CD8-positive, alpha-beta memory T cell (primary cell): ENCODE measurements at regions not wholly inside any gene's neighbourhood (a gene's known extent, or its start where the extent isn't known, plus 50 kb on each side); places are given as distances from the start of the nearest gene placed in this dataset.

Experiments used
- CTCF ChIA-PET: fragments of 350-600 bp; sonication (Branson Sonifier 250); formaldehyde crosslinking; loops from one replicate; lab custom pipeline; 2021; ENCODE audit warnings: antibody characterized with exemption; lab: Charles Lee
- POLR2A ChIA-PET: fragments of 350-600 bp; sonication (Branson Sonifier 250); formaldehyde crosslinking; loops from one replicate; lab custom pipeline; 2021; ENCODE audit warnings: antibody characterized with exemption; lab: Charles Lee
- DNase-seq, 5 donors: peaks; one replicate each; pipeline versions ENCODE4 v3.0.0 to v3.0.0-alpha.2; 2020 to 2022; ENCODE audit warnings: mixed read lengths in 1 of 5
- H3K27ac ChIP-seq: one replicate; pipeline ENCODE4 v1.7.0; 2013; ENCODE audit warnings: low read depth, mild to moderate bottlenecking, low read length, moderate library complexity
- H3K27me3 ChIP-seq: 2 replicates; pipeline ENCODE4 v1.7.0; 2013; ENCODE audit warnings: low read length, mild to moderate bottlenecking; ENCODE audit not compliant: insufficient read depth, poor library complexity, severe bottlenecking
- H3K36me3 ChIP-seq: 2 replicates; pipeline ENCODE4 v1.7.0; 2013; ENCODE audit warnings: mild to moderate bottlenecking, low read length, moderate library complexity; ENCODE audit not compliant: insufficient read depth
- H3K4me1 ChIP-seq: 2 replicates; pipeline ENCODE4 v1.7.0; 2013; ENCODE audit warnings: mild to moderate bottlenecking, low read length, moderate library complexity; ENCODE audit not compliant: insufficient read depth
- H3K4me3 ChIP-seq: 2 replicates; pipeline ENCODE4 v1.7.0; 2013; ENCODE audit warnings: mild to moderate bottlenecking, low read length
- H3K9me3 ChIP-seq: 2 replicates; pipeline ENCODE4 v1.7.0; 2013; ENCODE audit warnings: mild to moderate bottlenecking, low read length
- H3K27ac Mint-ChIP-seq, 8 donors: one replicate each; pipeline ENCODE4 v1.8.0; 2020 to 2021; ENCODE audit warnings: mixed read lengths in 8 of 8, mild to moderate bottlenecking in 6 of 8, inconsistent platforms in 3 of 8, moderate library complexity in 3 of 8
- H3K27me3 Mint-ChIP-seq, 2 donors: one replicate each; pipeline ENCODE4 v1.8.0; 2020 to 2021; ENCODE audit warnings: mixed read lengths in 2 of 2, mild to moderate bottlenecking in 1 of 2, moderate library complexity in 1 of 2
- H3K36me3 Mint-ChIP-seq, 3 donors: one replicate each; pipeline ENCODE4 v1.8.0; 2020 to 2021; ENCODE audit warnings: mixed read lengths in 3 of 3, inconsistent platforms in 1 of 3, mild to moderate bottlenecking in 1 of 3
- H3K4me1 Mint-ChIP-seq, 3 donors: one replicate each; pipeline ENCODE4 v1.8.0; 2020 to 2021; ENCODE audit warnings: mixed read lengths in 3 of 3, inconsistent platforms in 1 of 3, mild to moderate bottlenecking in 1 of 3
- H3K4me3 Mint-ChIP-seq, 7 donors: one replicate each; pipeline ENCODE4 v1.8.0; 2020 to 2021; ENCODE audit warnings: mixed read lengths in 7 of 7, mild to moderate bottlenecking in 6 of 7, moderate library complexity in 4 of 7, inconsistent platforms in 2 of 7
- H3K9me3 Mint-ChIP-seq, 5 donors: one replicate each; pipeline ENCODE4 v1.8.0; 2020 to 2022; ENCODE audit warnings: mixed read lengths in 5 of 5, mild to moderate bottlenecking in 3 of 5, moderate library complexity in 2 of 5, inconsistent platforms in 1 of 5

GRCh38 chr13:107563099-107563925, 652.0 kb downstream of the LIG4 start:
- Mint-ChIP-seq H3K9me3 (peaks cover 2 to 20% (median 7%) of the 10 kb centered on the region in 5 donors), H3K4me1 (no peaks in the 10 kb centered on the region), H3K4me3 (no peak overlapping the region), H3K27ac (no peak overlapping the region), H3K36me3 (no peaks in the 10 kb centered on the region), H3K27me3 (no peaks in the 10 kb centered on the region)
- Histone ChIP-seq H3K27ac (no peak overlapping the region), H3K27me3 (no peaks in the 10 kb centered on the region), H3K36me3 (no peaks in the 10 kb centered on the region), H3K4me3 (no peak overlapping the region), H3K4me1 (no peaks in the 10 kb centered on the region), H3K9me3 (peaks cover 3% of the 10 kb centered on the region)
- no peak for DNase-seq
- POLR2A ChIA-PET = no interaction called here
- CTCF ChIA-PET = no interaction called here

DNA sequence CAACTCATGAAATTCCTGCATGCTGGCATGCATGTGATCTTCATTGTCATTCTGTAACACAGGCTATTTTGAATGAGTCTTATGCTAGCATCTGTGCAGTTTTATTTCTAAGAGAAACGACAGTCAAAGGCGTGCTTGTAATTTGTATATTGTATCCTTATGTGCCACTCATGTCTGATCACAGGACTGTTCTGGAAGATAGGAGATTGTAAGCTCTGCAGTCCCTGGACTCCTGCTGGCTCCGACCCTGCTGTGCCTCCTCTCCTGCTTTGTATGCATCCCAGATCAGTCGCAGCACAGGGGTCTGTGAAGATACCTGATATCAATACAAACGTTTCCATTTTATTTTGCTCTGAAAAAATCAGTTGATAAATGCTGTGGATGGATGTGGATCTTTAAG, 653.1 kb downstream of the LIG4 start:
- no peaks in the 10 kb centered on the region for H3K36me3 Mint-ChIP-seq
- Histone ChIP-seq H3K9me3 (peaks cover 3% of the 10 kb centered on the region), H3K27ac (no peak overlapping the region), H3K4me1 (no peaks in the 10 kb centered on the region), H3K36me3 (no peaks in the 10 kb centered on the region), H3K27me3 (no peaks in the 10 kb centered on the region), H3K4me3 (no peak overlapping the region)
- ChIA-PET CTCF (no interaction called here), POLR2A (no interaction called here)
- no peak overlapping the region for H3K27ac Mint-ChIP-seq
- no peak overlapping the region for H3K4me3 Mint-ChIP-seq
- DNase-seq = no peak
- H3K9me3 Mint-ChIP-seq = peaks cover 2 to 18% (median 7%) of the 10 kb centered on the region in 5 donors
- no peaks in the 10 kb centered on the region for H3K4me1 Mint-ChIP-seq
- no peaks in the 10 kb centered on the region for H3K27me3 Mint-ChIP-seq

- no peak overlapping the region for H3K4me3 ChIP-seq
- no peaks in the 10 kb centered on the region for H3K9me3 ChIP-seq
- Mint-ChIP-seq H3K4me1 (no peaks in the 10 kb centered on the region), H3K27me3 (no peaks in the 10 kb centered on the region), H3K27ac (no peak overlapping the region), H3K9me3 (peaks cover 2 to 13% (median 6%) of the 10 kb centered on the region in 5 donors), H3K4me3 (no peak overlapping the region), H3K36me3 (no peaks in the 10 kb centered on the region)
- no peak for DNase-seq
- H3K36me3 ChIP-seq = no peaks in the 10 kb centered on the region
- CTCF ChIA-PET = no interaction called here
- POLR2A ChIA-PET = no interaction called here
- no peaks in the 10 kb centered on the region for H3K27me3 ChIP-seq
- H3K27ac ChIP-seq = no peak overlapping the region
- H3K4me1 ChIP-seq = no peaks in the 10 kb centered on the region
Observed at GRCh38 chr13:107554460-107554859, 660.9 kb downstream of the LIG4 start.

- H3K4me3 Mint-ChIP-seq = no peak overlapping the region
- no peaks in the 10 kb centered on the region for H3K36me3 Mint-ChIP-seq
- no peak overlapping the region for H3K27ac Mint-ChIP-seq
- no peak for DNase-seq
- no peak overlapping the region for H3K27ac ChIP-seq
- no peaks in the 10 kb centered on the region for H3K27me3 ChIP-seq
- no peaks in the 10 kb centered on the region for H3K4me1 Mint-ChIP-seq
- peaks cover 2 to 13% (median 8%) of the 10 kb centered on the region in 5 donors for H3K9me3 Mint-ChIP-seq
- no peak overlapping the region for H3K4me3 ChIP-seq
- ChIA-PET POLR2A (no interaction called here), CTCF (no interaction called here)
- H3K27me3 Mint-ChIP-seq = no peaks in the 10 kb centered on the region
- H3K9me3 ChIP-seq = no peaks in the 10 kb centered on the region
- H3K4me1 ChIP-seq = no peaks in the 10 kb centered on the region
- no peaks in the 10 kb centered on the region for H3K36me3 ChIP-seq
Observed at GRCh38 chr13:107553838-107554237, 661.5 kb downstream of the LIG4 start.

DNA sequence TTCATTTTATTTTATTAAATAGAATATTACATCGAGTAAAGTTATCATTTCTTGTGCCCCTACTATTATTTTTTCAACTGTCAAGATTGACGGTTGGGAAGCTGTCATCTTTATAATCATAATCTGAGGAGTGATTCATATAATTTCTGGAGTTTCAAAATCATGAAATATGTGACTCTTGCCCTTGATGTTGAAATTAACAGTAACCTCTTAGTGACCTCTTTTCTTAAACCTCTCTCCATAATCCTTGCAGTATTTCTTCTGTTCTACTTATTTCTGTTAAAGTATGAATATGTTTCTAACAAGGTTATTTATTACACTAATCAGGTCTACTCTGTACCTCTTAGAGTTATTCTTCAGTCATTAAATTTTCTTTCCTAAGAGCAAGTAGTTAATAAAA, 663.8 kb downstream of the LIG4 start:
- no peak for DNase-seq
- peaks cover 0 to 16% (median 6%) of the 10 kb centered on the region in 5 donors for H3K9me3 Mint-ChIP-seq
- no peaks in the 10 kb centered on the region for H3K4me1 Mint-ChIP-seq
- H3K36me3 Mint-ChIP-seq = no peaks in the 10 kb centered on the region
- no peaks in the 10 kb centered on the region for H3K27me3 ChIP-seq
- no peaks in the 10 kb centered on the region for H3K9me3 ChIP-seq
- H3K27me3 Mint-ChIP-seq = no peaks in the 10 kb centered on the region
- H3K4me3 ChIP-seq = no peak overlapping the region
- ChIA-PET CTCF (no interaction called here), POLR2A (no interaction called here)
- H3K36me3 ChIP-seq = no peaks in the 10 kb centered on the region
- no peak overlapping the region for H3K27ac ChIP-seq
- H3K4me1 ChIP-seq = no peaks in the 10 kb centered on the region
- no peak overlapping the region for H3K27ac Mint-ChIP-seq
- H3K4me3 Mint-ChIP-seq = no peak overlapping the region

GRCh38 chr13:107548338-107548737, 667.0 kb downstream of the LIG4 start:
- Histone ChIP-seq H3K27me3 (no peaks in the 10 kb centered on the region), H3K4me3 (no peak overlapping the region), H3K9me3 (no peaks in the 10 kb centered on the region), H3K4me1 (no peaks in the 10 kb centered on the region), H3K36me3 (no peaks in the 10 kb centered on the region), H3K27ac (no peak overlapping the region)
- Mint-ChIP-seq H3K27me3 (no peaks in the 10 kb centered on the region), H3K4me1 (no peaks in the 10 kb centered on the region), H3K9me3 (peaks cover 0 to 19% (median 4%) of the 10 kb centered on the region in 5 donors), H3K27ac (no peak overlapping the region), H3K4me3 (no peak overlapping the region), H3K36me3 (no peaks in the 10 kb centered on the region)
- ChIA-PET POLR2A (no interaction called here), CTCF (no interaction called here)
- no peak for DNase-seq

DNA sequence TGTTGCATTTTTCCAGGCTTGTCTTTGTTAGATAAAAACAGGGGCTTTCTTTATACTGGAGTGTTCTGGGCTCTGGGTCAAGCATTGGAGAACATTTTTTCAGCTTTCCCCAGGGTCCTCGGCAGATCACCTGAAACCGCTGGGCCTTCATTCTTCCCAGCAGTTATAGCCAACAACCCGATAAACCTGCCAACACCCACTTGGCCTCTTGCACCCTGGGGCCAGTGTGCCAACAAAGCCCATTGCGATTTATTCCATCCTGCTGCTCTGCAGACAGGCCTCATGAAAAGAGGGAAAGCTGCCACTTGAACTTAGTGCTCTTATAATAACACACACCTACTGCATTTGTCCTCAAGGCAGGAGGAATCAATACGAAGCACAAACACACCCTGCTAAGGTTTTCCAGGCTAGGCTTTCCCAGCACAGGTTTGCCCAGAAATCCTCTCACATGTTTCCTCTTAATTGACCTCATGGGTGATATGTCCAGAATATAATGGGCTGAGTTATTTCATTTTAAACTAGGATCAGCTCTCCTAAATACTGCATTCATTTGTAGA, 669.3 kb downstream of the LIG4 start:
- no peaks in the 10 kb centered on the region for H3K36me3 Mint-ChIP-seq
- Histone ChIP-seq H3K27ac (no peak overlapping the region), H3K36me3 (no peaks in the 10 kb centered on the region), H3K4me3 (no peak overlapping the region), H3K27me3 (no peaks in the 10 kb centered on the region), H3K4me1 (no peaks in the 10 kb centered on the region), H3K9me3 (no peaks in the 10 kb centered on the region)
- H3K9me3 Mint-ChIP-seq = peaks cover 2 to 16% (median 9%) of the 10 kb centered on the region in 5 donors
- ChIA-PET POLR2A (no interaction called here), CTCF (no interaction called here)
- no peaks in the 10 kb centered on the region for H3K4me1 Mint-ChIP-seq
- H3K27ac Mint-ChIP-seq = no peak overlapping the region
- H3K27me3 Mint-ChIP-seq = no peaks in the 10 kb centered on the region
- no peak overlapping the region for H3K4me3 Mint-ChIP-seq
- no peak for DNase-seq

GRCh38 chr13:107534548-107534947, 680.8 kb downstream of the LIG4 start:
- no peak overlapping the region for H3K27ac Mint-ChIP-seq
- ChIA-PET POLR2A (no interaction called here), CTCF (no interaction called here)
- H3K4me3 Mint-ChIP-seq = no peak overlapping the region
- no peaks in the 10 kb centered on the region for H3K4me1 ChIP-seq
- no peaks in the 10 kb centered on the region for H3K36me3 ChIP-seq
- peaks cover 2 to 14% (median 7%) of the 10 kb centered on the region in 5 donors for H3K9me3 Mint-ChIP-seq
- no peaks in the 10 kb centered on the region for H3K36me3 Mint-ChIP-seq
- H3K27me3 ChIP-seq = no peaks in the 10 kb centered on the region
- H3K4me3 ChIP-seq = no peak overlapping the region
- H3K9me3 ChIP-seq = no peaks in the 10 kb centered on the region
- no peaks in the 10 kb centered on the region for H3K27me3 Mint-ChIP-seq
- no peaks in the 10 kb centered on the region for H3K4me1 Mint-ChIP-seq
- no peak for DNase-seq
- no peak overlapping the region for H3K27ac ChIP-seq
